Liver (tissue), 7 donors: ENCODE measurements at regions not wholly inside any gene's neighbourhood (a gene's known extent, or its start where the extent isn't known, plus 50 kb on each side); places are given as distances from the start of the nearest gene placed in this dataset.

Source experiments
- DNase-seq: peaks from one replicate; pipeline ENCODE4 v3.0.0-alpha.2; 2017; ENCODE audit warnings: low spot score
- H3K27ac ChIP-seq, 2 donors: one replicate each; pipeline ENCODE4 v1.7.0; 2013; ENCODE audit warnings: inconsistent platforms in 2 of 2, low read length in 2 of 2, control low read depth in 1 of 2, low read depth in 1 of 2, mild to moderate bottlenecking in 1 of 2
- H3K27me3 ChIP-seq, 4 donors: one replicate each; pipeline versions ENCODE4 v1.6.1 to v1.7.0; 2013; ENCODE audit warnings: low read length in 3 of 4, inconsistent platforms in 1 of 4, mild to moderate bottlenecking in 1 of 4, moderate library complexity in 1 of 4; ENCODE audit not compliant: control insufficient read depth in 4 of 4, insufficient read depth in 4 of 4
- H3K36me3 ChIP-seq, 4 donors: one replicate each; pipeline versions ENCODE4 v1.6.1 to v1.7.0; 2013; ENCODE audit warnings: low read length in 3 of 4, mild to moderate bottlenecking in 3 of 4, low read depth in 1 of 4, moderate library complexity in 1 of 4; ENCODE audit not compliant: control insufficient read depth in 4 of 4, insufficient read depth in 3 of 4
- H3K4me1 ChIP-seq, 4 donors: one replicate each; pipeline versions ENCODE4 v1.6.1 to v1.7.0; 2013; ENCODE audit warnings: low read length in 3 of 4, mild to moderate bottlenecking in 3 of 4, moderate library complexity in 1 of 4; ENCODE audit not compliant: control insufficient read depth in 4 of 4, insufficient read depth in 4 of 4
- H3K4me3 ChIP-seq, 3 donors: one replicate each; pipeline versions ENCODE4 v1.6.1 to v1.7.0; 2013; ENCODE audit warnings: low read length in 3 of 3, control low read depth in 1 of 3, low read depth in 1 of 3, mild to moderate bottlenecking in 1 of 3
- H3K9ac ChIP-seq, 2 donors: one replicate each; pipeline ENCODE4 v1.7.0; 2013; ENCODE audit warnings: low read length in 2 of 2, mild to moderate bottlenecking in 2 of 2, moderate library complexity in 2 of 2, control low read depth in 1 of 2, low read depth in 1 of 2
- H3K9me3 ChIP-seq, 4 donors: one replicate each; pipeline versions ENCODE4 v1.6.1 to v1.7.0; 2013; ENCODE audit warnings: low read length in 3 of 4; ENCODE audit not compliant: control insufficient read depth in 4 of 4
- EGR1 ChIP-seq, 2 donors: IDR thresholded peaks; 2 replicates each; pipeline ENCODE4 v1.6.1; 2016 to 2018; ENCODE audit warnings: antibody characterized with exemption in 2 of 2, low read depth in 2 of 2
- FOXA1 ChIP-seq: IDR thresholded peaks from 2 replicates; pipeline ENCODE4 v1.6.1; 2016; ENCODE audit warnings: antibody characterized with exemption
- FOXA2 ChIP-seq: IDR thresholded peaks from 2 replicates; pipeline ENCODE4 v1.6.1; 2016; ENCODE audit warnings: antibody characterized with exemption
- GABPA ChIP-seq, 2 donors: IDR thresholded peaks in 1 of 2; conservative IDR thresholded peaks in 1 of 2; 2 replicates each; pipeline ENCODE4 v1.6.1; 2016; ENCODE audit warnings: antibody characterized with exemption in 2 of 2, mild to moderate bottlenecking in 1 of 2, moderate library complexity in 1 of 2
- HNF4A ChIP-seq, 2 donors: conservative IDR thresholded peaks; 2 replicates each; pipeline ENCODE4 v1.6.1; 2016; ENCODE audit warnings: antibody characterized with exemption in 2 of 2, mild to moderate bottlenecking in 2 of 2
- HNF4G ChIP-seq: IDR thresholded peaks from 2 replicates; pipeline ENCODE4 v1.6.1; 2016; ENCODE audit warnings: antibody characterized with exemption
- JUND ChIP-seq, 2 donors: IDR thresholded peaks; 2 replicates each; pipeline ENCODE4 v1.6.1; 2016; ENCODE audit warnings: antibody characterized with exemption in 2 of 2
- MAX ChIP-seq: IDR thresholded peaks from 2 replicates; pipeline ENCODE4 v1.6.1; 2016; ENCODE audit warnings: antibody characterized with exemption
- NR2F2 ChIP-seq: IDR thresholded peaks from 2 replicates; pipeline ENCODE4 v1.6.1; 2016; ENCODE audit warnings: antibody characterized with exemption
- RAD21 ChIP-seq, 2 donors: IDR thresholded peaks; 2 replicates each; pipeline ENCODE4 v1.6.1; 2016; ENCODE audit warnings: antibody characterized with exemption in 2 of 2, mild to moderate bottlenecking in 2 of 2
- RXRA ChIP-seq, 2 donors: IDR thresholded peaks; 2 replicates each; pipeline ENCODE4 v1.6.1; 2017 to 2018; ENCODE audit warnings: antibody characterized with exemption in 2 of 2, mild to moderate bottlenecking in 1 of 2
- SP1 ChIP-seq: IDR thresholded peaks from 2 replicates; pipeline ENCODE4 v1.6.1; 2018; ENCODE audit warnings: antibody characterized with exemption, mild to moderate bottlenecking
- TAF1 ChIP-seq: conservative IDR thresholded peaks from 2 replicates; pipeline ENCODE4 v1.6.1; 2016; ENCODE audit warnings: antibody characterized with exemption, mild to moderate bottlenecking
- YY1 ChIP-seq: IDR thresholded peaks from 2 replicates; pipeline ENCODE4 v1.6.1; 2016; ENCODE audit warnings: antibody characterized with exemption, mild to moderate bottlenecking
- ZBTB33 ChIP-seq: IDR thresholded peaks from 2 replicates; pipeline ENCODE4 v1.6.1; 2016; ENCODE audit warnings: antibody characterized with exemption
- WGBS: extraction: QIAGEN DNeasy Blood & Tissue Kit; methylation state at CpG from one replicate; pipeline ENCODE4 v1.1.7; 2013; 5-methylcytosine and 5-hydroxymethylcytosine counted together
- donor health status: healthy.
- donor health status: healthy.
- donor health status: healthy.
- donor health status: healthy.

- Histone ChIP-seq H3K27ac (no peak overlapping the region), H3K27me3 (peaks cover 0 to 9% (median 4%) of the 10 kb centered on the region in 4 donors), H3K36me3 (no peaks in the 10 kb centered on the region), H3K4me3 (no peak overlapping the region), H3K9ac (no peak overlapping the region), H3K4me1 (no peaks in the 10 kb centered on the region), H3K9me3 (no peaks in the 10 kb centered on the region)
- TF ChIP-seq RAD21 (IDR thresholded peaks at IDR 0.05) (no peak), HNF4A (conservative IDR thresholded peaks at IDR 0.05) (no peak), SP1 (no peak), GABPA (IDR thresholded peaks at IDR 0.05 in 1 of 2, conservative IDR thresholded peaks at IDR 0.05 in 1 of 2) (no peak), RXRA (IDR thresholded peaks at IDR 0.05) (no peak), JUND (IDR thresholded peaks at IDR 0.05) (no peak), NR2F2 (no peak), FOXA2 (no peak), YY1 (no peak), TAF1 (no peak), MAX (no peak), EGR1 (IDR thresholded peaks at IDR 0.05; ENCODE audit: low read depth in 2 of 2) (no peak)
- WGBS: 79% methylated on average over 12 of the region's 12 CpGs
- DNase-seq: no peak
Measured at GRCh38 chr16:86368261-86368660, 142.1 kb upstream of the FOXF1 start.

- WGBS: 88% methylated on average over 6 of the region's 6 CpGs
- H3K4me3 ChIP-seq: no peak overlapping the region
- no peak overlapping the region for H3K27ac ChIP-seq
- peaks cover 0 to 9% (median 4%) of the 10 kb centered on the region in 4 donors for H3K27me3 ChIP-seq
- H3K36me3 ChIP-seq: no peaks in the 10 kb centered on the region
- TF ChIP-seq NR2F2 (no peak), HNF4G (no peak), JUND (IDR thresholded peaks at IDR 0.05) (no peak), YY1 (no peak), MAX (no peak), GABPA (IDR thresholded peaks at IDR 0.05 in 1 of 2, conservative IDR thresholded peaks at IDR 0.05 in 1 of 2) (no peak), RXRA (IDR thresholded peaks at IDR 0.05) (no peak)
- peaks cover 0 to 7% (median 0%) of the 10 kb centered on the region in 4 donors for H3K9me3 ChIP-seq
- no peak for DNase-seq
- no peaks in the 10 kb centered on the region for H3K4me1 ChIP-seq
- H3K9ac ChIP-seq: no peak overlapping the region
Measured at GRCh38 chr16:86370062-86370461, 140.3 kb upstream of the FOXF1 start.

- H3K9ac ChIP-seq: no peak overlapping the region
- H3K27me3 ChIP-seq: peaks cover 0 to 9% (median 4%) of the 10 kb centered on the region in 4 donors
- peaks cover 0 to 7% (median 0%) of the 10 kb centered on the region in 4 donors for H3K9me3 ChIP-seq
- no peak for TF ChIP-seq ZBTB33
- no peak for TF ChIP-seq FOXA1
- TF ChIP-seq HNF4G: no peak
- H3K36me3 ChIP-seq: no peaks in the 10 kb centered on the region
- no peak for DNase-seq
- no peak overlapping the region for H3K4me3 ChIP-seq
- H3K27ac ChIP-seq: no peak overlapping the region
- 72% methylated on average over 20 of the region's 20 CpGs for WGBS
- no peaks in the 10 kb centered on the region for H3K4me1 ChIP-seq
Measured at GRCh38 chr16:86371083-86371803, 139.1 kb upstream of the FOXF1 start.
